ENCODE measurements at regions not wholly inside any gene's neighbourhood (a gene's known extent, or its start where the extent isn't known, plus 50 kb on each side); places are given as distances from the start of the nearest gene placed in this dataset.
"Not testable (repeated sequence)": the region's sequence is repeated elsewhere in the genome, so short reads cannot be mapped to it uniquely, and the experiment has no call there.

GRCh38 chr2:58350484-58350883 lies 109.4 kb upstream of the FANCL start:
- DNase-seq = no peak

- no peak for DNase-seq
These were observed 106.7 kb upstream of the FANCL start for GRCh38 chr2:58347810-58348209.

GRCh38 chr2:58341047-58341446 lies 99.9 kb upstream of the FANCL start:
- no peak for DNase-seq

- DNase-seq = no peak
These were observed 98.6 kb upstream of the FANCL start for GRCh38 chr2:58339548-58340243.

- no peak for DNase-seq
These were observed 95.3 kb upstream of the FANCL start for GRCh38 chr2:58336416-58336815.

- no peak for DNase-seq
These were observed 93.3 kb upstream of the FANCL start for GRCh38 chr2:58334414-58334813.

- not testable (repeated sequence) for DNase-seq
These were observed 84.3 kb upstream of the FANCL start for GRCh38 chr2:58325296-58325895.

- no peak for DNase-seq
These were observed 78.4 kb upstream of the FANCL start for GRCh38 chr2:58319481-58319880.

GRCh38 chr2:58318949-58319348 lies 77.8 kb upstream of the FANCL start:
- not testable (repeated sequence) for DNase-seq

- DNase-seq = no peak
These were observed 72.8 kb upstream of the FANCL start for GRCh38 chr2:58313926-58314325.

GRCh38 chr2:58308435-58308834 lies 67.3 kb upstream of the FANCL start:
- no peak for DNase-seq

- DNase-seq = no peak
These were observed 63.7 kb upstream of the FANCL start for GRCh38 chr2:58304843-58305242.

- no peak for DNase-seq
These were observed 58.0 kb upstream of the FANCL start for GRCh38 chr2:58299123-58299522.

GRCh38 chr2:58293056-58293455 lies 51.9 kb upstream of the FANCL start:
- DNase-seq = no peak

- DNase-seq = peak; percentile 5
These were observed 50.8 kb upstream of the FANCL start for GRCh38 chr2:58291726-58292438.
